H9 (cell line): ENCODE measurements at regions not wholly inside any gene's neighbourhood (a gene's known extent, or its start where the extent isn't known, plus 50 kb on each side); places are given as distances from the start of the nearest gene placed in this dataset.

Experiments
- DNase-seq: peaks from one replicate; pipeline ENCODE4 v3.0.0-alpha.2; 2017
- H2AFZ ChIP-seq: one replicate; pipeline ENCODE4 v1.6.1; 2013; ENCODE audit warnings: mild to moderate bottlenecking, low read length, control low read depth, moderate library complexity
- H2AK5ac ChIP-seq: 2 replicates; pipeline ENCODE4 v1.6.1; 2013; ENCODE audit warnings: low read length, control low read depth, mixed read lengths; ENCODE audit not compliant: insufficient read length
- H2BK120ac ChIP-seq: one replicate; pipeline ENCODE4 v1.6.1; 2013; ENCODE audit warnings: low read depth, mild to moderate bottlenecking, low read length, control low read depth, inconsistent platforms; ENCODE audit not compliant: poor library complexity, severe bottlenecking
- H2BK12ac ChIP-seq: 2 replicates; pipeline ENCODE4 v1.6.1; 2013; ENCODE audit warnings: low read length, control low read depth, mixed read lengths, low read depth; ENCODE audit not compliant: insufficient read length
- H2BK15ac ChIP-seq: 2 replicates; pipeline ENCODE4 v1.6.1; 2013; ENCODE audit warnings: low read depth, low read length, control low read depth
- H2BK20ac ChIP-seq: one replicate; pipeline ENCODE4 v1.6.1; 2013; ENCODE audit warnings: low read depth, mild to moderate bottlenecking, low read length, control low read depth, inconsistent platforms; ENCODE audit not compliant: poor library complexity, severe bottlenecking
- H2BK5ac ChIP-seq: 2 replicates; pipeline ENCODE4 v1.6.1; 2013; ENCODE audit warnings: low read length, control low read depth, mixed read lengths; ENCODE audit not compliant: insufficient read length
- H3K14ac ChIP-seq: 2 replicates; pipeline ENCODE4 v1.6.1; 2013; ENCODE audit warnings: low read length, control low read depth; ENCODE audit not compliant: insufficient read depth
- H3K18ac ChIP-seq: 2 replicates; pipeline ENCODE4 v1.6.1; 2013; ENCODE audit warnings: low read depth, mild to moderate bottlenecking, mixed read lengths, low read length, control low read depth; ENCODE audit not compliant: insufficient read length
- H3K23ac ChIP-seq: 2 replicates; pipeline ENCODE4 v1.6.1; 2013; ENCODE audit warnings: low read length, control low read depth, mixed read lengths, low read depth; ENCODE audit not compliant: insufficient read length
- H3K23me2 ChIP-seq: 2 replicates; pipeline ENCODE4 v1.6.1; 2013; ENCODE audit warnings: low read depth, mild to moderate bottlenecking, mixed read lengths, low read length, control low read depth; ENCODE audit not compliant: insufficient read length, poor library complexity, severe bottlenecking
- H3K27ac ChIP-seq: 2 replicates; pipeline ENCODE4 v1.5.1; 2013; ENCODE audit warnings: low read length, control low read depth, mixed read lengths, low read depth; ENCODE audit not compliant: insufficient read length
- H3K27me3 ChIP-seq: 2 replicates; pipeline ENCODE4 v1.6.1; 2013; ENCODE audit warnings: low read length, control low read depth, inconsistent platforms; ENCODE audit not compliant: insufficient read depth
- H3K4ac ChIP-seq: 2 replicates; pipeline ENCODE4 v1.6.1; 2013; ENCODE audit warnings: low read depth, mild to moderate bottlenecking, control low read depth, inconsistent platforms, low read length, moderate library complexity
- H3K4me1 ChIP-seq: 2 replicates; pipeline ENCODE4 v1.6.1; 2013; ENCODE audit warnings: low read length, control low read depth, inconsistent platforms; ENCODE audit not compliant: insufficient read depth
- H3K4me2 ChIP-seq: 2 replicates; pipeline ENCODE4 v1.6.1; 2013; ENCODE audit warnings: low read length, control low read depth, mixed read lengths; ENCODE audit not compliant: insufficient read length, insufficient read depth
- H3K56ac ChIP-seq: 2 replicates; pipeline ENCODE4 v1.6.1; 2013; ENCODE audit warnings: low read depth, mild to moderate bottlenecking, mixed read lengths, low read length, control low read depth; ENCODE audit not compliant: insufficient read length
- H3K79me1 ChIP-seq: 2 replicates; pipeline ENCODE4 v1.6.1; 2013; ENCODE audit warnings: low read depth, mild to moderate bottlenecking, moderate library complexity, low read length, control low read depth, inconsistent platforms; ENCODE audit not compliant: insufficient read depth, poor library complexity, severe bottlenecking
- H3K79me2 ChIP-seq: 2 replicates; pipeline ENCODE4 v1.6.1; 2013; ENCODE audit warnings: low read length, control low read depth, inconsistent platforms; ENCODE audit not compliant: insufficient read depth
- H3K9ac ChIP-seq: 2 replicates; pipeline ENCODE4 v1.6.1; 2013; ENCODE audit warnings: low read length, control low read depth, mixed read lengths; ENCODE audit not compliant: insufficient read length; ENCODE audit errors: extremely low read depth
- H3K9me3 ChIP-seq: one replicate; pipeline ENCODE4 v1.6.1; 2013; ENCODE audit warnings: low read depth, low read length, inconsistent platforms; ENCODE audit not compliant: control insufficient read depth
- H3T11ph ChIP-seq: one replicate; pipeline ENCODE4 v1.6.1; 2013; ENCODE audit warnings: mild to moderate bottlenecking, low read length, control low read depth, inconsistent platforms
- H4K20me1 ChIP-seq: one replicate; pipeline ENCODE4 v1.6.1; 2013; ENCODE audit not compliant: control insufficient read depth, insufficient read length, insufficient read depth
- H4K5ac ChIP-seq: 2 replicates; pipeline ENCODE4 v1.6.1; 2013; ENCODE audit warnings: low read depth, mild to moderate bottlenecking, mixed read lengths, low read length, control low read depth; ENCODE audit not compliant: insufficient read length
- H4K8ac ChIP-seq: replicated peaks from 2 replicates; pipeline ENCODE4 v1.6.1; 2013; ENCODE audit warnings: low read length, control low read depth, mixed read lengths, low read depth; ENCODE audit not compliant: insufficient read length
- H4K91ac ChIP-seq: 2 replicates; pipeline ENCODE4 v1.6.1; 2013; ENCODE audit warnings: low read depth, mild to moderate bottlenecking, moderate library complexity, mixed read lengths, low read length, control low read depth; ENCODE audit not compliant: insufficient read length
- H3K27ac Mint-ChIP-seq, 3 experiments: 2 replicates in 2 of 3; 3 replicates in 1 of 3; pipeline ENCODE4 v1.8.0; 2020 to 2021; ENCODE audit warnings: mixed read lengths in 3 of 3, mild to moderate bottlenecking in 1 of 3, moderate library complexity in 1 of 3
- H3K27me3 Mint-ChIP-seq: 2 replicates; pipeline ENCODE4 v1.8.0; 2021; ENCODE audit warnings: low read depth, mild to moderate bottlenecking, moderate library complexity, mixed read lengths
- H3K36me3 Mint-ChIP-seq, 3 experiments: 2 replicates in 2 of 3; 3 replicates in 1 of 3; pipeline ENCODE4 v1.8.0; 2020 to 2021; ENCODE audit warnings: low read depth in 3 of 3, mixed read lengths in 3 of 3; ENCODE audit not compliant: insufficient read depth in 1 of 3
- H3K4me1 Mint-ChIP-seq, 2 experiments: 2 replicates each; pipeline ENCODE4 v1.8.0; 2020; ENCODE audit warnings: mixed read lengths in 2 of 2
- H3K4me3 Mint-ChIP-seq, 2 experiments: 2 replicates in 1 of 2; 3 replicates in 1 of 2; pipeline ENCODE4 v1.8.0; 2020 to 2021; ENCODE audit warnings: mild to moderate bottlenecking in 2 of 2, mixed read lengths in 2 of 2, moderate library complexity in 1 of 2
- H3K9me3 Mint-ChIP-seq, 2 experiments: 2 replicates in 1 of 2; 3 replicates in 1 of 2; pipeline ENCODE4 v1.8.0; 2020; ENCODE audit warnings: mild to moderate bottlenecking in 2 of 2, mixed read lengths in 2 of 2, moderate library complexity in 1 of 2
- WGBS: extraction: QIAGEN DNeasy Blood & Tissue Kit; methylation state at CpG from one replicate; pipeline ENCODE4 v1.1.7; 2013; ENCODE audit warnings: missing lambda C conversion rate, low lambda C conversion rate, mixed read lengths; ENCODE audit not compliant: insufficient read length; ENCODE audit errors: extremely low coverage; 5-methylcytosine and 5-hydroxymethylcytosine counted together
- TF ChIP-seq, protein P1 (sequence below): fragments of 200-600 bp; sonication (generic); conservative IDR thresholded peaks from 3 replicates; pipeline ENCODE4 v1.8.0; 2021; ENCODE audit warnings: antibody characterized with exemption, mild to moderate bottlenecking

DNA sequence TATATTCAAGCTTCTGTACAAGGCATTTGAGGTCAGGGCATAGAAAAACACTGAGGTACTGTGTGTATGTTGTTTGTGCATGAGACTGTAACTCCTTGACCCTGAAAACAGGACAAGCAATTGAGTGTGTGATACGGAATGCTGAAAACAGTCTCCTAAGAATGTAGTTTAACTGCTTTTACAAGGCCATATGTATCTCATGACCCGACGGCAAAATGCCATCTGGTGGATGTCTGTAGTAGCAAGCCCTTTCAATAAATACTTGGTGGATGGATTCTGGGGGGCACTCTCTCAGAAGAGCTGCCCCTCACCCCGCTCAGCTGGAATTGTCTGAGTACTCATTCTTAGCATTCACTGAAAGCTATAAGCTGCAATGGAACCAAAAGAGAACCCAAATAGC, 69.3 kb upstream of the EYS start:
- H3K36me3 Mint-ChIP-seq = peaks cover 0 to 6% (median 5%) of the 10 kb centered on the region in 3 experiments; a peak in 3 of 7 replicates
- peaks cover 0 to 5% of the 10 kb centered on the region in 2 experiments; a peak in 4 of 5 replicates for H3K9me3 Mint-ChIP-seq

More for the DNA sequence above, 69.3 kb upstream of the EYS start:
- Histone ChIP-seq H3K56ac (no peak overlapping the region), H3K18ac (no peak overlapping the region), H2BK20ac (no peak overlapping the region), H3K4ac (no peak overlapping the region), H3T11ph (no peak overlapping the region), H3K9ac (no peak overlapping the region), H3K9me3 (no peaks in the 10 kb centered on the region), H3K27ac (no peak overlapping the region), H3K23ac (no peak overlapping the region), H4K5ac (no peak overlapping the region), H3K79me1 (no peaks in the 10 kb centered on the region), H3K79me2 (no peaks in the 10 kb centered on the region), H4K8ac (no peak overlapping the region), H3K23me2 (no peaks in the 10 kb centered on the region), H2AFZ (no peak overlapping the region), H2BK5ac (no peak overlapping the region), H3K27me3 (no peaks in the 10 kb centered on the region), H4K20me1 (no peaks in the 10 kb centered on the region), H3K4me2 (no peak overlapping the region), H2BK15ac (no peak overlapping the region), H2BK120ac (no peak overlapping the region), H3K14ac (no peak overlapping the region), H2BK12ac (no peak overlapping the region), H2AK5ac (no peak overlapping the region), H4K91ac (no peak overlapping the region), H3K4me1 (no peaks in the 10 kb centered on the region)
- H3K4me3 Mint-ChIP-seq = no peak overlapping the region
- no CpG with 5 or more reads among the region's 4 CpGs for WGBS
- peaks cover 13 to 14% of the 10 kb centered on the region in 2 experiments for H3K4me1 Mint-ChIP-seq
- TF ChIP-seq, protein P1, sequence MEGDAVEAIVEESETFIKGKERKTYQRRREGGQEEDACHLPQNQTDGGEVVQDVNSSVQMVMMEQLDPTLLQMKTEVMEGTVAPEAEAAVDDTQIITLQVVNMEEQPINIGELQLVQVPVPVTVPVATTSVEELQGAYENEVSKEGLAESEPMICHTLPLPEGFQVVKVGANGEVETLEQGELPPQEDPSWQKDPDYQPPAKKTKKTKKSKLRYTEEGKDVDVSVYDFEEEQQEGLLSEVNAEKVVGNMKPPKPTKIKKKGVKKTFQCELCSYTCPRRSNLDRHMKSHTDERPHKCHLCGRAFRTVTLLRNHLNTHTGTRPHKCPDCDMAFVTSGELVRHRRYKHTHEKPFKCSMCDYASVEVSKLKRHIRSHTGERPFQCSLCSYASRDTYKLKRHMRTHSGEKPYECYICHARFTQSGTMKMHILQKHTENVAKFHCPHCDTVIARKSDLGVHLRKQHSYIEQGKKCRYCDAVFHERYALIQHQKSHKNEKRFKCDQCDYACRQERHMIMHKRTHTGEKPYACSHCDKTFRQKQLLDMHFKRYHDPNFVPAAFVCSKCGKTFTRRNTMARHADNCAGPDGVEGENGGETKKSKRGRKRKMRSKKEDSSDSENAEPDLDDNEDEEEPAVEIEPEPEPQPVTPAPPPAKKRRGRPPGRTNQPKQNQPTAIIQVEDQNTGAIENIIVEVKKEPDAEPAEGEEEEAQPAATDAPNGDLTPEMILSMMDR = peak; percentile 60
- H3K27ac Mint-ChIP-seq = peak overlapping the region in 1 of 3 experiments; percentile 21; a peak in 2 of 7 replicates
- H3K27me3 Mint-ChIP-seq = no peaks in the 10 kb centered on the region; the same call in 1 of the 2 replicates
- DNase-seq = peak; percentile 38
